SK-N-SH treated with all-trans-retinoic acid at 6 μM for 48 hours (cell line): ENCODE measurements at regions not wholly inside any gene's neighbourhood (a gene's known extent, or its start where the extent isn't known, plus 50 kb on each side); places are given as distances from the start of the nearest gene placed in this dataset.

Source experiments
- CREB5 ChIP-seq: fragments of 250-450 bp; sonication (Bioruptor Pico); IDR thresholded peaks from 2 replicates; pipeline ENCODE4 v1.5.1; 2020; ENCODE audit warnings: low read depth, mild to moderate bottlenecking, moderate library complexity
- CSDC2 ChIP-seq: fragments of 250-450 bp; sonication (Bioruptor Pico); IDR thresholded peaks from 2 replicates; pipeline ENCODE4 v1.5.0; 2020; ENCODE audit warnings: mild to moderate bottlenecking, moderate library complexity
- PATZ1 ChIP-seq: fragments of 250-450 bp; sonication (Bioruptor Pico); IDR thresholded peaks from 2 replicates; pipeline ENCODE4 v1.8.0; 2020; ENCODE audit warnings: mild to moderate bottlenecking, moderate library complexity, borderline replicate concordance
- POU6F1 ChIP-seq: fragments of 250-450 bp; sonication (Bioruptor Pico); IDR thresholded peaks from 2 replicates; pipeline ENCODE4 v1.8.0; 2021; ENCODE audit warnings: low read depth, mild to moderate bottlenecking, moderate library complexity, borderline replicate concordance
- PPARA ChIP-seq: fragments of 250-450 bp; sonication (Bioruptor Pico); IDR thresholded peaks from 2 replicates; pipeline ENCODE4 v1.5.0; 2020; ENCODE audit warnings: mild to moderate bottlenecking, borderline replicate concordance
- TCF4 ChIP-seq: fragments of 250-450 bp; sonication (Bioruptor Pico); IDR thresholded peaks from 2 replicates; pipeline ENCODE4 v1.8.0; 2021; ENCODE audit warnings: mild to moderate bottlenecking, moderate library complexity, borderline replicate concordance
- ZC3H10 ChIP-seq: fragments of 250-450 bp; sonication (Bioruptor Pico); IDR thresholded peaks from 2 replicates; pipeline ENCODE4 v1.5.1; 2021; ENCODE audit warnings: mild to moderate bottlenecking, moderate library complexity
- ZNF70 ChIP-seq: fragments of 450-650 bp; formaldehyde crosslinking; IDR thresholded peaks from 2 replicates; pipeline ENCODE4 v1.5.0; 2020; ENCODE audit warnings: mild to moderate bottlenecking, moderate library complexity

GRCh38 chrX:26558719-26559386, 342.9 kb downstream of the MAGEB5 start:
- TF ChIP-seq POU6F1 (CRISPR knock-in tag), result no peak
- TF ChIP-seq ZC3H10 (CRISPR knock-in tag), result no peak
- TF ChIP-seq CREB5 (CRISPR knock-in tag), result no peak
- TF ChIP-seq TCF4 (CRISPR knock-in tag), result no peak
- TF ChIP-seq PATZ1 (CRISPR knock-in tag), result no peak
- TF ChIP-seq ZNF70 (CRISPR knock-in tag), result no peak
- no peak for TF ChIP-seq PPARA (CRISPR knock-in tag)
- no peak for TF ChIP-seq CSDC2 (CRISPR knock-in tag)
